HUES6 (cell line): ENCODE measurements at regions not wholly inside any gene's neighbourhood (a gene's known extent, or its start where the extent isn't known, plus 50 kb on each side); places are given as distances from the start of the nearest gene placed in this dataset.
"Not testable (repeated sequence)": the region's sequence is repeated elsewhere in the genome, so short reads cannot be mapped to it uniquely, and the experiment has no call there.

ENCODE experiments used
- H3K27ac ChIP-seq: 2 replicates; pipeline ENCODE4 v1.7.0; 2013; ENCODE audit warnings: low read depth, mild to moderate bottlenecking, low read length, inconsistent platforms
- H3K27me3 ChIP-seq: 2 replicates; pipeline ENCODE4 v1.6.1; 2013; ENCODE audit warnings: low read length; ENCODE audit not compliant: control insufficient read depth, insufficient read depth
- H3K36me3 ChIP-seq: 2 replicates; pipeline ENCODE4 v1.6.1; 2013; ENCODE audit warnings: low read length; ENCODE audit not compliant: control insufficient read depth, insufficient read depth
- H3K4me1 ChIP-seq: 2 replicates; pipeline ENCODE4 v1.6.1; 2013; ENCODE audit warnings: low read length; ENCODE audit not compliant: control insufficient read depth, insufficient read depth
- H3K4me3 ChIP-seq: 2 replicates; pipeline ENCODE4 v1.5.1; 2013; ENCODE audit warnings: low read depth, low read length
- H3K9ac ChIP-seq: one replicate; pipeline ENCODE4 v1.6.1; 2013; ENCODE audit warnings: mild to moderate bottlenecking, low read length
- H3K9me3 ChIP-seq: 2 replicates; pipeline ENCODE4 v1.6.1; 2013; ENCODE audit warnings: low read depth, low read length; ENCODE audit not compliant: control insufficient read depth, insufficient read depth

GRCh38 chr9:84077816-84078215 is 97.2 kb downstream of the RMI1 start:
- H3K27ac ChIP-seq, H3K9ac ChIP-seq, H3K9me3 ChIP-seq, H3K4me1 ChIP-seq, H3K27me3 ChIP-seq, H3K36me3 ChIP-seq, H3K4me3 ChIP-seq: not testable (repeated sequence)

GRCh38 chr9:84079994-84080393 is 99.4 kb downstream of the RMI1 start:
- H3K4me1 ChIP-seq = no peaks in the 10 kb centered on the region; the same call in 1 of the 2 replicates

GRCh38 chr9:84101964-84102632 is 121.5 kb downstream of the RMI1 start:
- Histone ChIP-seq H3K27me3 (peaks cover 55% of the 10 kb centered on the region), H3K9me3 (no peaks in the 10 kb centered on the region), H3K36me3 (no peaks in the 10 kb centered on the region), H3K4me3 (peak overlapping the region; percentile 56), H3K27ac (no peak overlapping the region), H3K4me1 (no peaks in the 10 kb centered on the region), H3K9ac (no peak overlapping the region)

More at GRCh38 chr9:84079994-84080393, 99.4 kb downstream of the RMI1 start:
- H3K9me3 ChIP-seq = no peaks in the 10 kb centered on the region
- no peak overlapping the region for H3K9ac ChIP-seq
- H3K4me3 ChIP-seq = no peak overlapping the region
- H3K27ac ChIP-seq = no peak overlapping the region
- H3K36me3 ChIP-seq = no peaks in the 10 kb centered on the region
- H3K27me3 ChIP-seq = no peaks in the 10 kb centered on the region

GRCh38 chr9:84103651-84104377 is 123.2 kb downstream of the RMI1 start:
- Histone ChIP-seq H3K27ac (no peak overlapping the region), H3K4me1 (no peaks in the 10 kb centered on the region), H3K9ac (no peak overlapping the region), H3K27me3 (peaks cover 60% of the 10 kb centered on the region), H3K4me3 (no peak overlapping the region), H3K9me3 (no peaks in the 10 kb centered on the region), H3K36me3 (no peaks in the 10 kb centered on the region)

- H3K9ac ChIP-seq = no peak overlapping the region
- peaks cover 42% of the 10 kb centered on the region for H3K27me3 ChIP-seq
- H3K4me1 ChIP-seq = no peaks in the 10 kb centered on the region
- H3K36me3 ChIP-seq = no peaks in the 10 kb centered on the region
- H3K9me3 ChIP-seq = no peaks in the 10 kb centered on the region
- no peak overlapping the region for H3K4me3 ChIP-seq
- no peak overlapping the region for H3K27ac ChIP-seq
Observed at GRCh38 chr9:84107081-84107480, 126.5 kb downstream of the RMI1 start.

- Histone ChIP-seq H3K36me3 (no peaks in the 10 kb centered on the region), H3K27ac (no peak overlapping the region), H3K4me3 (no peak overlapping the region), H3K4me1 (no peaks in the 10 kb centered on the region), H3K9me3 (no peaks in the 10 kb centered on the region), H3K27me3 (peaks cover 33% of the 10 kb centered on the region), H3K9ac (no peak overlapping the region)
Observed at GRCh38 chr9:84107995-84108394, 127.4 kb downstream of the RMI1 start.

- H3K9ac ChIP-seq = no peak overlapping the region
- H3K27me3 ChIP-seq = peaks cover 9% of the 10 kb centered on the region
- H3K36me3 ChIP-seq = no peaks in the 10 kb centered on the region
- H3K4me1 ChIP-seq = no peaks in the 10 kb centered on the region
- no peaks in the 10 kb centered on the region for H3K9me3 ChIP-seq
- H3K27ac ChIP-seq = no peak overlapping the region
- no peak overlapping the region for H3K4me3 ChIP-seq
Observed at GRCh38 chr9:84111726-84112125, 131.1 kb downstream of the RMI1 start.

- no peaks in the 10 kb centered on the region for H3K36me3 ChIP-seq
Observed at GRCh38 chr9:84121991-84122523, 141.5 kb downstream of the RMI1 start.

GRCh38 chr9:84122572-84122971 is 142.0 kb downstream of the RMI1 start:
- H3K9me3 ChIP-seq = no peaks in the 10 kb centered on the region
- H3K4me3 ChIP-seq = no peak overlapping the region
- H3K4me1 ChIP-seq = no peaks in the 10 kb centered on the region; the same call in 1 of the 2 replicates
- no peaks in the 10 kb centered on the region for H3K27me3 ChIP-seq
- H3K9ac ChIP-seq = no peak overlapping the region
- no peak overlapping the region for H3K27ac ChIP-seq
- H3K36me3 ChIP-seq = no peaks in the 10 kb centered on the region

More at GRCh38 chr9:84121991-84122523, 141.5 kb downstream of the RMI1 start:
- Histone ChIP-seq H3K27me3 (no peaks in the 10 kb centered on the region), H3K4me1 (no peaks in the 10 kb centered on the region; the same call in 1 of the 2 replicates), H3K9me3 (no peaks in the 10 kb centered on the region), H3K27ac (no peak overlapping the region), H3K4me3 (no peak overlapping the region), H3K9ac (no peak overlapping the region)

- Histone ChIP-seq H3K4me3 (no peak overlapping the region), H3K27me3 (no peaks in the 10 kb centered on the region), H3K27ac (no peak overlapping the region), H3K9me3 (no peaks in the 10 kb centered on the region), H3K9ac (no peak overlapping the region), H3K4me1 (no peaks in the 10 kb centered on the region; the same call in 1 of the 2 replicates), H3K36me3 (no peaks in the 10 kb centered on the region)
Observed at GRCh38 chr9:84123648-84124406, 143.2 kb downstream of the RMI1 start.
